HCT116 (cell line): ENCODE measurements at regions not wholly inside any gene's neighbourhood (a gene's known extent, or its start where the extent isn't known, plus 50 kb on each side); places are given as distances from the start of the nearest gene placed in this dataset.

ENCODE experiments used
- ATAC-seq: fragments of 200-7000 bp; cut with Tn5 transposase; 2 replicates; pipeline ENCODE4 v1.9.1; 2020; ENCODE audit warnings: mild to moderate bottlenecking, moderate library complexity
- BruUV-seq: library from RNA; stranded (reverse); fragments of 400-500 nt; replicated peaks from 2 replicates; lab custom pipeline; 2021; lab: Mats Ljungman, UMichigan
- CTCF ChIA-PET: fragments of 300-600 bp; sonication (Branson Sonifier 250); formaldehyde crosslinking; loops from one replicate; lab custom pipeline; 2021; ENCODE audit warnings: antibody characterized with exemption; lab: Charles Lee
- POLR2A ChIA-PET: fragments of 300-600, 350-600 bp; sonication (Branson Sonifier 250); formaldehyde crosslinking; loops from one replicate; lab custom pipeline; 2021; ENCODE audit warnings: antibody characterized with exemption; lab: Charles Lee
- RAD21 ChIA-PET, 2 experiments: fragments of 300-600 bp; sonication (Branson Sonifier 250); formaldehyde crosslinking; loops; one replicate each; lab custom pipeline; 2023; ENCODE audit warnings: low total read pairs in 2 of 2; ENCODE audit not compliant: uncharacterized antibody in 2 of 2, unreplicated experiment in 2 of 2, low non-redundant PET in 1 of 2; lab: Charles Lee
- DNase-seq: peaks from one replicate; pipeline ENCODE4 v3.0.0-alpha.2; 2010; ENCODE audit warnings: low read depth, low spot score
- H2AFZ ChIP-seq: fragments of 200-600 bp; shearing (Covaris generic), sonication (generic); 2 replicates; pipeline ENCODE4 v1.6.1; 2017; ENCODE audit warnings: low read depth, mixed run types, mixed read lengths, antibody characterized with exemption, low read length; ENCODE audit not compliant: poor library complexity, severe bottlenecking
- H3K27ac ChIP-seq: 2 replicates; pipeline ENCODE4 v1.5.1; 2012; ENCODE audit warnings: low read depth, low read length
- H3K27me3 ChIP-seq: fragments of 200-600 bp; sonication (generic); 2 replicates; pipeline ENCODE4 v1.6.1; 2016; ENCODE audit warnings: mixed run types, low read length, mixed read lengths; ENCODE audit not compliant: insufficient read depth
- H3K36me3 ChIP-seq, 2 experiments: fragments of 200-500 bp in 1 of 2; fragments of 200-600 bp in 1 of 2; sonication (Bioruptor generic) in 1 of 2; sonication (generic) in 1 of 2; 2 replicates each; pipeline versions ENCODE4 v1.5.1 to v1.6.1; 2014 to 2016; ENCODE audit warnings: low read length in 2 of 2, inconsistent platforms in 1 of 2, mixed read lengths in 1 of 2, mixed run types in 1 of 2; ENCODE audit not compliant: insufficient read depth in 2 of 2, control insufficient read depth in 1 of 2
- H3K4me1 ChIP-seq, 2 experiments: fragments of 200-600 bp in 1 of 2; sonication (generic) in 1 of 2; 2 replicates each; pipeline versions ENCODE4 v1.5.1 to v1.6.1; 2012 to 2017; ENCODE audit warnings: low read length in 2 of 2, inconsistent platforms in 1 of 2, mild to moderate bottlenecking in 1 of 2, mixed read lengths in 1 of 2, mixed run types in 1 of 2, moderate library complexity in 1 of 2; ENCODE audit not compliant: insufficient read depth in 2 of 2, control insufficient read depth in 1 of 2
- H3K4me2 ChIP-seq: fragments of 200-600 bp; sonication (generic); 2 replicates; pipeline ENCODE4 v1.6.1; 2017; ENCODE audit warnings: mixed run types, low read length, mixed read lengths
- H3K4me3 ChIP-seq, 2 experiments: fragments of 200-600 bp in 1 of 2; sonication (generic) in 1 of 2; replicated peaks in 1 of 2; 2 replicates each; pipeline ENCODE4 v1.5.1; 2011 to 2016; ENCODE audit warnings: low read length in 2 of 2, control low read depth in 1 of 2, low read depth in 1 of 2, mild to moderate bottlenecking in 1 of 2, mixed read lengths in 1 of 2, mixed run types in 1 of 2
- H3K79me2 ChIP-seq: fragments of 200-600 bp; sonication (generic); 2 replicates; pipeline ENCODE4 v1.6.1; 2017; ENCODE audit warnings: mild to moderate bottlenecking, mixed run types, low read length, moderate library complexity, mixed read lengths; ENCODE audit not compliant: insufficient read depth
- H3K9ac ChIP-seq: fragments of 200-600 bp; sonication (generic); 2 replicates; pipeline ENCODE4 v1.6.1; 2016; ENCODE audit warnings: low read length, mixed read lengths
- H3K9me2 ChIP-seq: fragments of 200-600 bp; sonication (generic), shearing (Covaris generic); 2 replicates; pipeline ENCODE4 v1.6.1; 2017; ENCODE audit warnings: mixed run types, mild to moderate bottlenecking, moderate library complexity; ENCODE audit not compliant: insufficient read depth
- H3K9me3 ChIP-seq, 2 experiments: fragments of 200-500 bp in 1 of 2; fragments of 200-600 bp in 1 of 2; sonication (Bioruptor generic) in 1 of 2; sonication (generic) in 1 of 2; 2 replicates each; pipeline ENCODE4 v1.6.1; 2014 to 2017; ENCODE audit warnings: low read length in 2 of 2, mixed read lengths in 2 of 2, inconsistent platforms in 1 of 2, low read depth in 1 of 2, mild to moderate bottlenecking in 1 of 2, mixed run types in 1 of 2, moderate library complexity in 1 of 2; ENCODE audit not compliant: control insufficient read depth in 1 of 2, insufficient read depth in 1 of 2
- H4K20me1 ChIP-seq: fragments of 200-600 bp; sonication (generic), shearing (Covaris generic); 2 replicates; pipeline ENCODE4 v1.6.1; 2017; ENCODE audit warnings: mixed run types, mild to moderate bottlenecking, moderate library complexity; ENCODE audit not compliant: insufficient read depth
- ATF3 ChIP-seq: IDR thresholded peaks from 2 replicates; pipeline ENCODE4 v1.6.1; 2012
- CBX3 ChIP-seq: IDR thresholded peaks from 2 replicates; pipeline ENCODE4 v1.6.1; 2012; ENCODE audit warnings: low read depth
- CTCF ChIP-seq, 3 experiments: fragments of 200-600 bp in 1 of 3; sonication (generic) in 1 of 3; IDR thresholded peaks in 2 of 3; conservative IDR thresholded peaks in 1 of 3; 2 replicates each; pipeline ENCODE4 v1.5.1; 2012 to 2017; ENCODE audit warnings: low read depth in 2 of 3, low read length in 2 of 3, antibody characterized with exemption in 1 of 3, borderline replicate concordance in 1 of 3, control low read depth in 1 of 3, mild to moderate bottlenecking in 1 of 3, mixed read lengths in 1 of 3, mixed run types in 1 of 3, moderate library complexity in 1 of 3; ENCODE audit not compliant: insufficient read depth in 1 of 3
- EZH2 ChIP-seq: fragments of 200-600 bp; sonication (generic); IDR thresholded peaks from 2 replicates; pipeline ENCODE4 v1.6.1; 2017; ENCODE audit warnings: antibody characterized with exemption, mixed run types
- EZH2phosphoT487 ChIP-seq: fragments of 200-600 bp; IDR thresholded peaks from 2 replicates; pipeline ENCODE4 v1.6.1; 2018; ENCODE audit warnings: antibody characterized with exemption, borderline replicate concordance
- FOSL1 ChIP-seq: IDR thresholded peaks from 2 replicates; pipeline ENCODE4 v1.6.1; 2012; ENCODE audit warnings: low read depth
- POLR2AphosphoS5 ChIP-seq: IDR thresholded peaks from 2 replicates; pipeline ENCODE4 v1.6.1; 2011; ENCODE audit warnings: mild to moderate bottlenecking, low read depth, low read length, moderate library complexity
- RAD21 ChIP-seq: IDR thresholded peaks from 2 replicates; pipeline ENCODE4 v1.6.1; 2012; ENCODE audit warnings: low read depth, mild to moderate bottlenecking
- REST ChIP-seq: IDR thresholded peaks from 2 replicates; pipeline ENCODE4 v1.6.1; 2012; ENCODE audit warnings: low read depth
- YY1 ChIP-seq: IDR thresholded peaks from 2 replicates; pipeline ENCODE4 v1.6.1; 2011; ENCODE audit warnings: low read length, low read depth, moderate library complexity, mild to moderate bottlenecking; ENCODE audit not compliant: insufficient replicate concordance; ENCODE audit errors: extremely low read depth
- ZFX ChIP-seq: fragments of 450-650 bp; IDR thresholded peaks from 2 replicates; pipeline ENCODE4 v1.6.1; 2017
- ZNF274 ChIP-seq: fragments of 200-500 bp; sonication (Bioruptor generic); IDR thresholded peaks from 2 replicates; pipeline ENCODE4 v1.6.1; 2014; ENCODE audit warnings: mild to moderate bottlenecking, low read depth, low read length, inconsistent platforms
- intact Hi-C: fragments of 100-400 bp; cut with micrococcal nuclease; formaldehyde crosslinking; loops from 2 replicates; pipeline ENCODE4 v1.10.0; 2022

- H3K4me3 ChIP-seq, result no peak overlapping the region
- H3K4me2 ChIP-seq, result no peak overlapping the region
- DNase-seq (no peak), ATAC-seq (no peak)
- no peak overlapping the region for H2AFZ ChIP-seq
- no peaks in the 10 kb centered on the region for H3K36me3 ChIP-seq
- H3K9ac ChIP-seq, result no peak overlapping the region
- ChIA-PET RAD21 (no interaction called here), POLR2A (no interaction called here), CTCF (no interaction called here)
- no TSS peak for BruUV-seq
- H3K4me1 ChIP-seq, result no peaks in the 10 kb centered on the region
- no peaks in the 10 kb centered on the region for H3K79me2 ChIP-seq
- TF ChIP-seq ATF3 (no peak), CBX3 (no peak), FOSL1 (no peak), EZH2 (no peak), ZFX (no peak), CTCF (IDR thresholded peaks at IDR 0.05 in 2 of 3, conservative IDR thresholded peaks at IDR 0.05 in 1 of 3; ENCODE audit: borderline replicate concordance in 1 of 3, insufficient read depth in 1 of 3, low read depth in 2 of 3, low read length in 2 of 3) (no peak), YY1 (no peak), ZNF274 (no peak), POLR2AphosphoS5 (no peak)
- H3K9me2 ChIP-seq, result no peaks in the 10 kb centered on the region
- H3K9me3 ChIP-seq, result no peaks in the 10 kb centered on the region
- H3K27ac ChIP-seq, result no peak overlapping the region
- intact Hi-C loops, result no loop called here
- peaks cover 65% of the 10 kb centered on the region for H3K27me3 ChIP-seq
- H4K20me1 ChIP-seq, result no peaks in the 10 kb centered on the region
Measured at GRCh38 chr17:5635949-5636348, 51.6 kb upstream of the NLRP1 start.

GRCh38 chr17:5638596-5638995, 54.3 kb upstream of the NLRP1 start:
- Histone ChIP-seq H3K27me3 (peaks cover 52% of the 10 kb centered on the region), H3K4me2 (no peak overlapping the region), H3K4me1 (no peaks in the 10 kb centered on the region), H3K27ac (no peak overlapping the region), H3K9ac (no peak overlapping the region), H3K9me2 (no peaks in the 10 kb centered on the region), H4K20me1 (no peaks in the 10 kb centered on the region), H3K9me3 (no peaks in the 10 kb centered on the region), H3K79me2 (no peaks in the 10 kb centered on the region), H3K4me3 (no peak overlapping the region), H3K36me3 (no peaks in the 10 kb centered on the region), H2AFZ (no peak overlapping the region)
- intact Hi-C loops, result no loop called here
- no TSS peak for BruUV-seq
- ChIA-PET POLR2A (no interaction called here), RAD21 (no interaction called here), CTCF (no interaction called here)
- ATAC-seq (no peak), DNase-seq (no peak)
- TF ChIP-seq EZH2phosphoT487, result no peak
- TF ChIP-seq RAD21, result no peak
- no peak for TF ChIP-seq YY1
- no peak for TF ChIP-seq REST
